Stimulated activated CD4-positive, alpha-beta T cell treated with anti-CD3 and anti-CD28 coated beads, Interleukin-15, amount 100 ng/mL, for 48 hours (primary cell): ENCODE measurements at regions not wholly inside any gene's neighbourhood (a gene's known extent, or its start where the extent isn't known, plus 50 kb on each side); places are given as distances from the start of the nearest gene placed in this dataset.
"Not testable (repeated sequence)": the region's sequence is repeated elsewhere in the genome, so short reads cannot be mapped to it uniquely, and the experiment has no call there.

Experiments used
- DNase-seq, 2 donors: peaks; one replicate each; pipeline ENCODE4 v3.0.0-alpha.2; 2020; ENCODE audit warnings: low read depth in 2 of 2

DNA sequence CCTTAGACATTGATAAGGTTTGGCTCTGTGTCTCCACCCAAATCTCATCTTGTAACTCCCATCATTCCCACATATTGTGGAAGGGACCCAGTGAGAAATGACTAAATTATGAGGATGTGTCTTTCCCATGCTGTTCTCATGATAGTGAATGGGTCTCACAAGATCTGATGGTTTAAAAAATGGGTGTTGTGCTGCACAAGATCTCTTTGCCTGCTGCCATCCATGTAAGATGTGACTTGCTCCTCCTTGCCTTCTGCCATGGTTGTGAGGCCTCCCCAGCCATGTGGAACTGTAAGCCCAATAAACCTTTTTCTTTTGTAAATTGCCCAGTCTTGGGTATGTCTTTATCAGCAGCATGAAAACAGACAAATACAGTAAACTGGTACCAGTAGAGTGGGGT lies 206.1 kb upstream of the KCND2 start:
- not testable (repeated sequence) for DNase-seq

- no peak for DNase-seq
Measured at GRCh38 chr7:120070201-120070600, 202.8 kb upstream of the KCND2 start.

- no peak for DNase-seq
Measured at GRCh38 chr7:120077777-120078176, 195.2 kb upstream of the KCND2 start.

GRCh38 chr7:120079022-120079421 lies 194.0 kb upstream of the KCND2 start:
- DNase-seq = no peak

- DNase-seq = no peak
Measured at GRCh38 chr7:120079704-120080103, 193.3 kb upstream of the KCND2 start.

GRCh38 chr7:120086468-120086867 lies 186.5 kb upstream of the KCND2 start:
- not testable (repeated sequence) for DNase-seq

DNA sequence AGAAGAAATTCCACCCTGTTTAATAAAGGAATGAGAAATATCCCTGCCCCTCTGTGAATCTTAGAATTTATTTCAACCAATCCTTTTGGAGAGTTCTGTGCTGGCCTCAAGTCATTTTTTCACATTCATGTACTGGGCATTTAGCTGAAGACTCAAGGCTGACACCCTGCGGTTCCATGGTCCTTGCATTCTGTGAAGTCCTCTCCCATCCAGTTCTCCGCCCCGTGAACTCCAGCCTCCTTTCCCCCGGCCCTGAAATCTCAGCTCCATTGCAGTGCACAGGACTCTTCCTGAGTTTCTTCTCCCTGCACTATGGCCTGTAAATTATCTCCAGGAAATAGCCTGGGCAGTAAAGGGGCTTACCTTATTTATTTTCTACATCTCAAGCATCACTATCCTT lies 183.0 kb upstream of the KCND2 start:
- DNase-seq = no peak

DNA sequence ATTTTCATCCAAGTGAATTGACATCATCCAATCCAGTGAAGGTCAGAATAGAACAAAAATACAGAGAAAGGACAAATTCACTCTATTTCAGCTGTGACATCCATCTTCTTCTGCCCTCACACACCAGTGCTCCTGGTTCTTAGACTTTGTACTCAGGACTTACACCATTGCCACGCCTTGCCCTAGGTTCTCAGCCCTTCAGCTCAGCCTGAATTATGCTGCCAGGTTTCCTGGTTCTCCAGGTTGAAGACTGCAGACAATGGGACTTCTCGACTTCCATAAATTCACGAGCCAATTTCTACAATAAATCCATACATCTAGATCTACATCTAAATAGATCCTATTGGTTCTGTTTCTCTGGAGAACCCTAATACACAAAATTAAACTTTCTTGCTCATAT lies 181.2 kb upstream of the KCND2 start:
- DNase-seq = no peak

- DNase-seq = no peak
Measured at GRCh38 chr7:120097020-120097419, 176.0 kb upstream of the KCND2 start.

DNA sequence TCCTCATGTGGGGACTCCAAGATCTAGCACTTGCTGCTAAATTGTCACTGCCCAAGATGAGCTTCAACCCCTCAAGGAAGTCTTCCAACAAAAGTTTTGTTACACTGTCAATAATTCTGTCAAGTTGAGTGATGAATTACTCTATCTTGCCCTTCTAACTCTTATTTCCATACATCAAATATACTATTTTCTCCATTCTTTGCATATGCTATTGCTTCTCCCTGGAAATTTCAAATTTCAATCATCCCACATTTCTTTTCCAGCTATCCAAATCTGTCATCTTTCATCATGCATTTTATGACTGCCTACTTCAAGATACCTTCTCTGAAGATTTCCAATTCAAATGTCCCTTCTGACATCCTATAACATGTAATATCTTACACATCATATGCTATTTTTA lies 175.2 kb upstream of the KCND2 start:
- no peak for DNase-seq

- DNase-seq = no peak
Measured at GRCh38 chr7:120108376-120108775, 164.6 kb upstream of the KCND2 start.

- no peak for DNase-seq
Measured at GRCh38 chr7:120110169-120110568, 162.8 kb upstream of the KCND2 start.

- no peak for DNase-seq
Measured at GRCh38 chr7:120114626-120115025, 158.3 kb upstream of the KCND2 start.

GRCh38 chr7:120123528-120123927 lies 149.4 kb upstream of the KCND2 start:
- DNase-seq = no peak

- no peak for DNase-seq
Measured at GRCh38 chr7:120131096-120131839, 141.7 kb upstream of the KCND2 start.

DNA sequence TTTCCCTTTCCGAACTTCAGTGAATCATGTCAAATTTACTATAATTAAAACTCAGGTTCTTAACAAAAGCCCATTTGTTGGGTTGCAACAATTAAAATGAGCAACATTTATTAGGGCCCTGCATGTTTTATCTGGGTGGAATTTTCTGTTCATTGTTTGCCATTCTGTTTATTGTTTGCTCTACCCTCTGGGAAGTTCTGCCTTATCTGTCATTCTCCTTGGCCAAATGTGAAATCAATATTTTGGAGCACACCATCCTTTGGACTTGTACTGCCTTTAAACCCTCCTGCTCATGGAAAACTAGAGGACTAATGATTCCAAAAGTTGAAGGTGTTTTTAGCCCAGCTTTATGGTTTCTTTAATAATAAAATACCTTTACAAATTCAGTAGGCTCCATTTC lies 134.5 kb upstream of the KCND2 start:
- DNase-seq = no peak

- DNase-seq = no peak
Measured at GRCh38 chr7:120156476-120156875, 116.5 kb upstream of the KCND2 start.

DNA sequence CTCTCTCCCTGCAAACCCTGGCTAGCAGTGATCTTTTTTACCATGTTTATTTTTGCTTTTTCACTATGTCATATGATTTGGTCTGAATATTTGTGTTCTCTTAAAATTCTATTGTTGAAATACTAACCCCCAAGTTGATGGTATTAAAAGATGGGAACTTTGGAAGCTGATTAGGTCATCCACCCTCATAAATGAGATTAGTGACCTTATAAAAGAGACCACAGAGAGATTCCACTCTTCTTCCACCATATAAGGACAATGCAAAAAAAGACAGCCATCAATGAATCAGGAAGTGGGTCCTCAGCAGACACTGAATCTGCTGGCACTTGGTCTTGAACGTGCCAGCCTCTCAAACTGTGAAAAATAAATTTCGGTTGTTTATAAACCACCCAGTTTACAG lies 112.8 kb upstream of the KCND2 start:
- DNase-seq = no peak

DNA sequence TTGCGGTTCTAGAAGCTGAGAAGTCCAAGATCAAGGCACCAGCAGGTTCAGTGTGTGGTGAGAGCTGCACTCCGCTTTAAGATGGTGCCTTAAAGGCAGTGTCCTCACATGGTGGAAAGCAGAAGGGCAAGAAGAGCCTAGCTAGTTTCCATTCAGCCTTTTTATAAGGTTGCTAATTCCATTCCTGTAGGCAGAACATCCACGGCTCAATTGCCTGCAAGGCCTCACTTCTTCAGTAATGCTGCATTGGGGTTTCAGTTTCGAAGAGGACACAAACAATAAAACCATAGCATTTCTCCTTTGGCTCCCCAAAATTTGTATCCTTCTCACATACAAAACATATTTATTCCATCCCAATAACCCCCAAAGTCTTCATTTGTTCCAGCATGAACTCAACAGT lies 109.5 kb upstream of the KCND2 start:
- DNase-seq = no peak

DNA sequence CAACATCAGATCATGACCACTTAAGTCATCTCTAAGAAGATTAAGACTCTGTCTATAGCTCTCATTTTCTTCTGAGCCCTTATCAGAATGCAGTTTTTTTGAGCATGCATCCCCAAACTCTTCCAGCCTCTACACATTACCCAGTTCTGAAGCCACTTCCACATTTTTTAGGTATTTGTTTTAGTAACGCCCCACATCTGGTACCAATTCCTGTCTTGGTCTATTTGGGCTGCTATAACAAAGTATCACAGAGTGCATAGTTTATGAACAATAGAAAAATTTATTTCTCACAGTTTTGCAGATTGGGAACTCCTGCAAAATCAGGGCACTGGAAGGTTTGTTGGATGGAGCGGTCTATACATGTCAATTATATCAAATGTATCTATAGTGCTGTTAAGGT lies 107.7 kb upstream of the KCND2 start:
- no peak for DNase-seq

DNA sequence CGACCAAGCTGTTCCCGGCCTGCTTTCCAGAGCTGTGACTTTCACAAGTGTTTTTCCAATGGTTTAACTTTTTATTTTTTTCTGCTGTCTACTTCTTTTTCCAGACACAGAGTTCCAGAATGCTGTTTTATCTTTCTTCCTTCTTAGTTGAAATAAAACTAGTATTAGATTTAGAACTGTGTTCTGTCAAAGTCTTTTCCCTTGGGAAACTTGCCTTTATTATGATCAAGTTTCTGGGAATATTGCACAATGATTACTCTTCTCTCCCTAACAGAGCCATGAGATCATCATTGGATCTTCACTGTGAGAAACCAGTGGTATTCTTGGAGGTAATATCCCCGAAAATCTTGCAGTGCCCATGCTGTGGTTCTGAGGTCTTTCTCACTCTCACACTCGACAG lies 104.9 kb upstream of the KCND2 start:
- no peak for DNase-seq

DNA sequence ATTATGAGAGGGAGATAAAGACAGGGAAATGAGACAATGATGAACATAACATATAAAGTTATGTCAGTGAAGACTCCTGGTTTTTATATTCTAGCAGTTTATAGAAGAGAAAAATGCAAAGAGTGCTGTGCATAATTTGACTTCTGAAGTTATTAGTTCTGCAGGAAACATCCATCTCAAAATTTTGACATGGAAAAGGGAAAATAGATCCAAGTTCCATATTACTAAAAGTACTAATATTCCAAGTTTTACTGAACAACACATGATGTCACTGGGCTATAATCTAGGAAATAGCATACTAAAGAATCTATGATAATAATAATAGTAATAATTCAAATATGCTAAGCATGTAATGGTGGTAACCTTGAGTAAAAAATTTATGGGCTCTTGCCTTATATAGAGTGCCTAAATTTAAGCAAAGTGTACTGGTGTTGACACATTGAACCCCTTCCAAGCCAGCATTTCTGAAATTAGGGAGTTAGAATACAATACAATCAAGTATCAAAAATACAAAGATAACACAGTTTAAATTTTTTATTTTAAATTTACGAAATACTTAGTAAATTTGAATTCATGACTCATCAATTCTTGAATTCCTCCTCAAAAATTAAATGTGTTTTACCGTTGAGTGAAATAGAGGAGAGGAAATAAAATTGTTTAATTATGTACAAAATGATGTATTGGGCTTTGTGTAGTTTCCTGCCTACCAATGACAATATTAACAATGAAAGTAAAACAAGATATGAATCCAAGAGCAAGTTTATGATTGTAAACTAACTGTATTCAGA lies 102.8 kb upstream of the KCND2 start:
- no peak for DNase-seq

- no peak for DNase-seq
Measured at GRCh38 chr7:120170834-120171233, 102.1 kb upstream of the KCND2 start.
